HepG2 (cell line): ENCODE measurements at regions not wholly inside any gene's neighbourhood (a gene's known extent, or its start where the extent isn't known, plus 50 kb on each side); places are given as distances from the start of the nearest gene placed in this dataset.

Experiments
- ATAC-seq: fragments of 200-7000 bp; cut with Tn5 transposase; 3 replicates; pipeline ENCODE4 v1.9.1; 2020; ENCODE audit warnings: mild to moderate bottlenecking, moderate library complexity
- BruUV-seq: library from RNA; stranded (reverse); fragments of 400-500 nt; replicated peaks from 2 replicates; lab custom pipeline; 2021; lab: Mats Ljungman, UMichigan
- CTCF ChIA-PET: fragments of 300-600 bp; formaldehyde crosslinking; extraction: SDS; loops from one replicate; lab custom pipeline; 2021; ENCODE audit warnings: low total read pairs, inconsistent platforms, low intra/inter-chr PET ratio; lab: Yijun Ruan, JAX
- POLR2A ChIA-PET: fragments of 350-600 bp; sonication (Branson Sonifier 250); formaldehyde crosslinking; loops from one replicate; lab custom pipeline; 2020; ENCODE audit warnings: antibody characterized with exemption, inconsistent platforms; lab: Yijun Ruan, JAX
- DNase-seq: peaks from one replicate; pipeline ENCODE4 v3.0.0-alpha.2; 2015; ENCODE audit warnings: low spot score
- FAIRE-seq: peaks from 3 replicates; lab custom pipeline; 2011; peaks lifted over from hg19 to GRCh38; lab: Jason Lieb, UNC
- H2AFZ ChIP-seq: one replicate; pipeline ENCODE4 v1.6.1; 2011; ENCODE audit warnings: low read length, inconsistent platforms
- H3K27ac ChIP-seq: fragments of 300-600 bp; 3 replicates; pipeline ENCODE4 v1.8.0; 2011; ENCODE audit warnings: mixed run types, mild to moderate bottlenecking, mixed read lengths, low read length, inconsistent platforms; ENCODE audit not compliant: insufficient read depth; ENCODE audit errors: extremely low read length
- H3K27me3 ChIP-seq, 2 experiments: fragments of 200-600 bp in 1 of 2; 2 replicates in 1 of 2; 3 replicates in 1 of 2; pipeline versions ENCODE4 v1.6.0 to v1.8.0; 2011; ENCODE audit warnings: low read length in 2 of 2, mild to moderate bottlenecking in 2 of 2, moderate library complexity in 2 of 2, inconsistent platforms in 1 of 2; ENCODE audit not compliant: insufficient read depth in 2 of 2, control insufficient read depth in 1 of 2
- H3K36me3 ChIP-seq, 2 experiments: fragments of 200-600 bp in 1 of 2; replicated peaks in 1 of 2; 2 replicates in 1 of 2; 3 replicates in 1 of 2; pipeline versions ENCODE4 v1.5.1 to v1.8.0; 2011; ENCODE audit warnings: low read length in 2 of 2, inconsistent platforms in 1 of 2; ENCODE audit not compliant: insufficient read depth in 2 of 2, control insufficient read depth in 1 of 2
- H3K4me1 ChIP-seq: 2 replicates; pipeline ENCODE4 v1.5.1; 2012; ENCODE audit warnings: low read length, inconsistent platforms; ENCODE audit not compliant: insufficient read depth
- H3K4me2 ChIP-seq: 2 replicates; pipeline ENCODE4 v1.6.0; 2011; ENCODE audit warnings: low read depth, low read length, inconsistent platforms
- H3K4me3 ChIP-seq, 3 experiments: fragments of 200-600 bp in 1 of 3; sonication (generic), shearing (Covaris generic) in 1 of 3; replicated peaks in 1 of 3; 2 replicates each; pipeline ENCODE4 v1.5.1; 2011 to 2016; ENCODE audit warnings: low read length in 3 of 3, inconsistent platforms in 2 of 3, low read depth in 2 of 3, mild to moderate bottlenecking in 2 of 3, control low read depth in 1 of 3, mixed read lengths in 1 of 3; ENCODE audit not compliant: insufficient read depth in 1 of 3
- H3K79me2 ChIP-seq: one replicate; pipeline ENCODE4 v1.6.1; 2011; ENCODE audit warnings: low read length, inconsistent platforms; ENCODE audit not compliant: insufficient read depth
- H3K9ac ChIP-seq: 2 replicates; pipeline ENCODE4 v1.6.0; 2011; ENCODE audit warnings: mild to moderate bottlenecking, low read depth, low read length, inconsistent platforms; ENCODE audit not compliant: insufficient read depth
- H3K9me3 ChIP-seq: 2 replicates; pipeline ENCODE4 v1.5.1; 2012; ENCODE audit warnings: mild to moderate bottlenecking, low read length
- H4K20me1 ChIP-seq: 2 replicates; pipeline ENCODE4 v1.6.0; 2011; ENCODE audit warnings: inconsistent platforms, mild to moderate bottlenecking, low read length, moderate library complexity; ENCODE audit not compliant: insufficient read depth
- BRCA1 ChIP-seq: sonication (generic); formaldehyde crosslinking; IDR thresholded peaks from 2 replicates; pipeline ENCODE4 v1.4.0; 2020; ENCODE audit warnings: missing genetic modification reagents
- MIER3 ChIP-seq: IDR thresholded peaks from 2 replicates; pipeline ENCODE4 v1.6.1; 2016; ENCODE audit warnings: missing compliant biosample characterization, borderline replicate concordance
- ZBTB3 ChIP-seq: sonication (generic); formaldehyde crosslinking; IDR thresholded peaks from 2 replicates; pipeline ENCODE4 v1.4.0; 2020; ENCODE audit warnings: low read depth, mild to moderate bottlenecking, moderate library complexity, missing genetic modification reagents, borderline replicate concordance
- ZBTB42 ChIP-seq: sonication (generic); formaldehyde crosslinking; IDR thresholded peaks from 2 replicates; pipeline ENCODE4 v1.5.0; 2020; ENCODE audit warnings: mild to moderate bottlenecking, missing genetic modification reagents
- ZC3H13 ChIP-seq: sonication (generic); formaldehyde crosslinking; IDR thresholded peaks from 2 replicates; pipeline ENCODE4 v1.8.1; 2023; ENCODE audit warnings: mild to moderate bottlenecking, missing genetic modification reagents, moderate library complexity
- ZC3H4 ChIP-seq: sonication (generic); formaldehyde crosslinking; IDR thresholded peaks from 2 replicates; pipeline ENCODE4 v1.4.0; 2020; ENCODE audit warnings: missing genetic modification reagents, borderline replicate concordance
- WGBS: methylation state at CpG from one replicate; pipeline ENCODE4 v1.1.6; 2017; ENCODE audit warnings: low lambda C conversion rate; 5-methylcytosine and 5-hydroxymethylcytosine counted together
- in situ Hi-C: cut with HindIII; loops from 2 replicates; pipeline ENCODE4 v1.10.0; 2017; ENCODE audit warnings: low pct_unique_long_range_greater_than_20kb; ENCODE audit not compliant: extremely low pct_ligation_motif_present
- intact Hi-C: fragments of 100-400 bp; cut with micrococcal nuclease; formaldehyde crosslinking; loops from one replicate; pipeline ENCODE4 v1.10.0; 2022; ENCODE audit not compliant: unreplicated experiment
- TF ChIP-seq, protein P1 (sequence below): sonication (generic); formaldehyde crosslinking; IDR thresholded peaks from 2 replicates; pipeline ENCODE4 v1.4.0; 2020; ENCODE audit warnings: mild to moderate bottlenecking, missing genetic modification reagents
- TF ChIP-seq, protein P2 (sequence below): sonication (generic); formaldehyde crosslinking; IDR thresholded peaks from 2 replicates; pipeline ENCODE4 v1.5.0; 2020; ENCODE audit warnings: mild to moderate bottlenecking, missing genetic modification reagents, borderline replicate concordance
- TF ChIP-seq, protein P3 (sequence below): sonication (generic); formaldehyde crosslinking; IDR thresholded peaks from 2 replicates; pipeline ENCODE4 v1.4.0; 2020; ENCODE audit warnings: missing genetic modification reagents, borderline replicate concordance
- TF ChIP-seq, protein P4 (sequence below): sonication (generic); formaldehyde crosslinking; IDR thresholded peaks from 2 replicates; pipeline ENCODE4 v1.4.0; 2020; ENCODE audit warnings: mild to moderate bottlenecking, low read depth, missing genetic modification reagents

DNA sequence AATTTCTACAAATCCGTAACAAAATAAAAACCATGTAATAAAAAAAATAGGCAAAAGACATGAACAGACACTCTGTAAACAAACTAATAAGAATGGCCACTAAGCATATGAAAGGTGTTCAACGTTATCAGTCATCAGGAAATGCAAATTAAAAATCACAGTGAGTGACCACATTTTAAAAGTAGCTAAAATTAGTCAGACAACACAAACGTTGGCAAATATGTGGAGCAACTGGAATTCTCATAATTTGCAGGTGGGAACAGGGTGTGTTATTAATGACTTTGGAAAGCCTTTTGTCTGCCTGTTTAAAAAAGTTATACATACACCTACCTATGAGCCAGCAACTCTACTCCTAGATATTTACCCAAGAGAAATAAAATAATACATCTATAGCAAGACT, 164.4 kb downstream of the RMI1 start (continued):
- TF ChIP-seq, protein P1, sequence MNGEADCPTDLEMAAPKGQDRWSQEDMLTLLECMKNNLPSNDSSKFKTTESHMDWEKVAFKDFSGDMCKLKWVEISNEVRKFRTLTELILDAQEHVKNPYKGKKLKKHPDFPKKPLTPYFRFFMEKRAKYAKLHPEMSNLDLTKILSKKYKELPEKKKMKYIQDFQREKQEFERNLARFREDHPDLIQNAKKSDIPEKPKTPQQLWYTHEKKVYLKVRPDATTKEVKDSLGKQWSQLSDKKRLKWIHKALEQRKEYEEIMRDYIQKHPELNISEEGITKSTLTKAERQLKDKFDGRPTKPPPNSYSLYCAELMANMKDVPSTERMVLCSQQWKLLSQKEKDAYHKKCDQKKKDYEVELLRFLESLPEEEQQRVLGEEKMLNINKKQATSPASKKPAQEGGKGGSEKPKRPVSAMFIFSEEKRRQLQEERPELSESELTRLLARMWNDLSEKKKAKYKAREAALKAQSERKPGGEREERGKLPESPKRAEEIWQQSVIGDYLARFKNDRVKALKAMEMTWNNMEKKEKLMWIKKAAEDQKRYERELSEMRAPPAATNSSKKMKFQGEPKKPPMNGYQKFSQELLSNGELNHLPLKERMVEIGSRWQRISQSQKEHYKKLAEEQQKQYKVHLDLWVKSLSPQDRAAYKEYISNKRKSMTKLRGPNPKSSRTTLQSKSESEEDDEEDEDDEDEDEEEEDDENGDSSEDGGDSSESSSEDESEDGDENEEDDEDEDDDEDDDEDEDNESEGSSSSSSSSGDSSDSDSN (CRISPR knock-in tag) = no peak
- TF ChIP-seq MIER3 (CRISPR knock-in tag) (no peak), ZBTB3 (CRISPR knock-in tag) (no peak), ZC3H13 (CRISPR knock-in tag) (no peak), ZBTB42 (CRISPR knock-in tag) (no peak)
- TF ChIP-seq, protein P2, sequence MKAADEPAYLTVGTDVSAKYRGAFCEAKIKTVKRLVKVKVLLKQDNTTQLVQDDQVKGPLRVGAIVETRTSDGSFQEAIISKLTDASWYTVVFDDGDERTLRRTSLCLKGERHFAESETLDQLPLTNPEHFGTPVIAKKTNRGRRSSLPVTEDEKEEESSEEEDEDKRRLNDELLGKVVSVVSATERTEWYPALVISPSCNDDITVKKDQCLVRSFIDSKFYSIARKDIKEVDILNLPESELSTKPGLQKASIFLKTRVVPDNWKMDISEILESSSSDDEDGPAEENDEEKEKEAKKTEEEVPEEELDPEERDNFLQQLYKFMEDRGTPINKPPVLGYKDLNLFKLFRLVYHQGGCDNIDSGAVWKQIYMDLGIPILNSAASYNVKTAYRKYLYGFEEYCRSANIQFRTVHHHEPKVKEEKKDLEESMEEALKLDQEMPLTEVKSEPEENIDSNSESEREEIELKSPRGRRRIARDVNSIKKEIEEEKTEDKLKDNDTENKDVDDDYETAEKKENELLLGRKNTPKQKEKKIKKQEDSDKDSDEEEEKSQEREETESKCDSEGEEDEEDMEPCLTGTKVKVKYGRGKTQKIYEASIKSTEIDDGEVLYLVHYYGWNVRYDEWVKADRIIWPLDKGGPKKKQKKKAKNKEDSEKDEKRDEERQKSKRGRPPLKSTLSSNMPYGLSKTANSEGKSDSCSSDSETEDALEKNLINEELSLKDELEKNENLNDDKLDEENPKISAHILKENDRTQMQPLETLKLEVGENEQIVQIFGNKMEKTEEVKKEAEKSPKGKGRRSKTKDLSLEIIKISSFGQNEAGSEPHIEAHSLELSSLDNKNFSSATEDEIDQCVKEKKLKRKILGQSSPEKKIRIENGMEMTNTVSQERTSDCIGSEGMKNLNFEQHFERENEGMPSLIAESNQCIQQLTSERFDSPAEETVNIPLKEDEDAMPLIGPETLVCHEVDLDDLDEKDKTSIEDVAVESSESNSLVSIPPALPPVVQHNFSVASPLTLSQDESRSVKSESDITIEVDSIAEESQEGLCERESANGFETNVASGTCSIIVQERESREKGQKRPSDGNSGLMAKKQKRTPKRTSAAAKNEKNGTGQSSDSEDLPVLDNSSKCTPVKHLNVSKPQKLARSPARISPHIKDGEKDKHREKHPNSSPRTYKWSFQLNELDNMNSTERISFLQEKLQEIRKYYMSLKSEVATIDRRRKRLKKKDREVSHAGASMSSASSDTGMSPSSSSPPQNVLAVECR (CRISPR knock-in tag) = no peak

DNA sequence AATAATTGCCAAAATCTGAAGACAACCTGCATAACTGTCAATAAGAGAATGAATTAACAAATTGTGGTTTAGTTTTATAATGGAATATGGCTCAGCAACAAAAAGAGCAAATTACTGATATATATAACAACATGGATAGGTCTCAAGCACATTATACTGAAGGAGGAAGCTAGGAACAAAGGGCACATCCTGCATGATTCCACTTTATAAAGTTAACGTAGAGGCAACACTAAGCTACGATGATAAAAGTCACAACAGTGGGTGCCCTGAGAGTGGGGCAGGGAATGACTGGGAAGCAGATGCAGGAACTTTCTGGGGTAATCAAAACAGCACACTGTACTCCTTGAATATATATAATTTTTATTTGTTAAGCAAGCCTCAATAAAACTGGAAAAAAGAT, 165.2 kb downstream of the RMI1 start:
- H3K4me1 ChIP-seq = no peaks in the 10 kb centered on the region
- no peak overlapping the region for H3K4me2 ChIP-seq
- H2AFZ ChIP-seq = no peak overlapping the region
- no peaks in the 10 kb centered on the region for H3K9me3 ChIP-seq
- H3K27me3 ChIP-seq = peaks cover 0 to 4% of the 10 kb centered on the region in 2 experiments; a peak in 1 of 5 replicates
- H4K20me1 ChIP-seq = no peaks in the 10 kb centered on the region
- ATAC-seq = no peak
- ChIA-PET CTCF (no interaction called here), POLR2A (no interaction called here)
- no peaks in the 10 kb centered on the region for H3K79me2 ChIP-seq
- H3K27ac ChIP-seq = no peak overlapping the region
- BruUV-seq = no TSS peak
- in situ Hi-C loops = loop anchor here (10.0 kb wide), 1 partner anchor 61 kb away; no protein-coding TSS in a partner anchor
- intact Hi-C loops = no loop called here
- no peak for FAIRE-seq
- DNase-seq = no peak
- 4% methylated on average over 2 of the region's 2 CpGs for WGBS
- no peaks in the 10 kb centered on the region for H3K36me3 ChIP-seq
- H3K4me3 ChIP-seq = no peak overlapping the region
- no peak overlapping the region for H3K9ac ChIP-seq
- TF ChIP-seq ZC3H4 (CRISPR knock-in tag) (no peak), BRCA1 (no peak)
- TF ChIP-seq, protein P3, sequence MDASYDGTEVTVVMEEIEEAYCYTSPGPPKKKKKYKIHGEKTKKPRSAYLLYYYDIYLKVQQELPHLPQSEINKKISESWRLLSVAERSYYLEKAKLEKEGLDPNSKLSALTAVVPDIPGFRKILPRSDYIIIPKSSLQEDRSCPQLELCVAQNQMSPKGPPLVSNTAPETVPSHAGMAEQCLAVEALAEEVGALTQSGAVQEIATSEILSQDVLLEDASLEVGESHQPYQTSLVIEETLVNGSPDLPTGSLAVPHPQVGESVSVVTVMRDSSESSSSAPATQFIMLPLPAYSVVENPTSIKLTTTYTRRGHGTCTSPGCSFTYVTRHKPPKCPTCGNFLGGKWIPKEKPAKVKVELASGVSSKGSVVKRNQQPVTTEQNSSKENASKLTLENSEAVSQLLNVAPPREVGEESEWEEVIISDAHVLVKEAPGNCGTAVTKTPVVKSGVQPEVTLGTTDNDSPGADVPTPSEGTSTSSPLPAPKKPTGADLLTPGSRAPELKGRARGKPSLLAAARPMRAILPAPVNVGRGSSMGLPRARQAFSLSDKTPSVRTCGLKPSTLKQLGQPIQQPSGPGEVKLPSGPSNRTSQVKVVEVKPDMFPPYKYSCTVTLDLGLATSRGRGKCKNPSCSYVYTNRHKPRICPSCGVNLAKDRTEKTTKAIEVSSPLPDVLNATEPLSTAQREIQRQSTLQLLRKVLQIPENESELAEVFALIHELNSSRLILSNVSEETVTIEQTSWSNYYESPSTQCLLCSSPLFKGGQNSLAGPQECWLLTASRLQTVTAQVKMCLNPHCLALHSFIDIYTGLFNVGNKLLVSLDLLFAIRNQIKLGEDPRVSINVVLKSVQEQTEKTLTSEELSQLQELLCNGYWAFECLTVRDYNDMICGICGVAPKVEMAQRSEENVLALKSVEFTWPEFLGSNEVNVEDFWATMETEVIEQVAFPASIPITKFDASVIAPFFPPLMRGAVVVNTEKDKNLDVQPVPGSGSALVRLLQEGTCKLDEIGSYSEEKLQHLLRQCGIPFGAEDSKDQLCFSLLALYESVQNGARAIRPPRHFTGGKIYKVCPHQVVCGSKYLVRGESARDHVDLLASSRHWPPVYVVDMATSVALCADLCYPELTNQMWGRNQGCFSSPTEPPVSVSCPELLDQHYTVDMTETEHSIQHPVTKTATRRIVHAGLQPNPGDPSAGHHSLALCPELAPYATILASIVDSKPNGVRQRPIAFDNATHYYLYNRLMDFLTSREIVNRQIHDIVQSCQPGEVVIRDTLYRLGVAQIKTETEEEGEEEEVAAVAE = no peak
- TF ChIP-seq, protein P4, sequence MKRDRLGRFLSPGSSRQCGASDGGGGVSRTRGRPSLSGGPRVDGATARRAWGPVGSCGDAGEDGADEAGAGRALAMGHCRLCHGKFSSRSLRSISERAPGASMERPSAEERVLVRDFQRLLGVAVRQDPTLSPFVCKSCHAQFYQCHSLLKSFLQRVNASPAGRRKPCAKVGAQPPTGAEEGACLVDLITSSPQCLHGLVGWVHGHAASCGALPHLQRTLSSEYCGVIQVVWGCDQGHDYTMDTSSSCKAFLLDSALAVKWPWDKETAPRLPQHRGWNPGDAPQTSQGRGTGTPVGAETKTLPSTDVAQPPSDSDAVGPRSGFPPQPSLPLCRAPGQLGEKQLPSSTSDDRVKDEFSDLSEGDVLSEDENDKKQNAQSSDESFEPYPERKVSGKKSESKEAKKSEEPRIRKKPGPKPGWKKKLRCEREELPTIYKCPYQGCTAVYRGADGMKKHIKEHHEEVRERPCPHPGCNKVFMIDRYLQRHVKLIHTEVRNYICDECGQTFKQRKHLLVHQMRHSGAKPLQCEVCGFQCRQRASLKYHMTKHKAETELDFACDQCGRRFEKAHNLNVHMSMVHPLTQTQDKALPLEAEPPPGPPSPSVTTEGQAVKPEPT (CRISPR knock-in tag) = no peak
